CD4-positive, alpha-beta T cell treated with Interleukin-6 at 100 ng/mL for 8 hours (primary cell): ENCODE measurements at regions not wholly inside any gene's neighbourhood (a gene's known extent, or its start where the extent isn't known, plus 50 kb on each side); places are given as distances from the start of the nearest gene placed in this dataset.
"Not testable (repeated sequence)": the region's sequence is repeated elsewhere in the genome, so short reads cannot be mapped to it uniquely, and the experiment has no call there.

Experiments used
- DNase-seq: peaks from one replicate; pipeline ENCODE4 v3.0.0-alpha.2; 2020; ENCODE audit warnings: mixed read lengths, low spot score

- DNase-seq, result no peak
Observed at GRCh38 chr18:27581296-27581904, 396.3 kb upstream of the CHST9 start.

- DNase-seq, result no peak
Observed at GRCh38 chr18:27579364-27579763, 394.3 kb upstream of the CHST9 start.

GRCh38 chr18:27577752-27578151 lies 392.6 kb upstream of the CHST9 start:
- DNase-seq, result no peak

GRCh38 chr18:27577265-27577664 lies 392.2 kb upstream of the CHST9 start:
- DNase-seq, result no peak

- no peak for DNase-seq
Observed at GRCh38 chr18:27567434-27567833, 382.3 kb upstream of the CHST9 start.

GRCh38 chr18:27564066-27564465 lies 379.0 kb upstream of the CHST9 start:
- DNase-seq, result no peak

- no peak for DNase-seq
Observed at GRCh38 chr18:27558388-27559155, 373.5 kb upstream of the CHST9 start.

- DNase-seq, result no peak
Observed at GRCh38 chr18:27556741-27557140, 371.6 kb upstream of the CHST9 start.

GRCh38 chr18:27549335-27550039 lies 364.4 kb upstream of the CHST9 start:
- DNase-seq, result no peak

GRCh38 chr18:27546991-27547390 lies 361.9 kb upstream of the CHST9 start:
- no peak for DNase-seq

- DNase-seq, result no peak
Observed at GRCh38 chr18:27544206-27544605, 359.1 kb upstream of the CHST9 start.

- DNase-seq, result no peak
Observed at GRCh38 chr18:27541293-27541692, 356.2 kb upstream of the CHST9 start.

GRCh38 chr18:27540111-27540510 lies 355.0 kb upstream of the CHST9 start:
- DNase-seq, result no peak

GRCh38 chr18:27528925-27529521 lies 343.9 kb upstream of the CHST9 start:
- no peak for DNase-seq

- no peak for DNase-seq
Observed at GRCh38 chr18:27527856-27528255, 342.7 kb upstream of the CHST9 start.

- no peak for DNase-seq
Observed at GRCh38 chr18:27520401-27520800, 335.3 kb upstream of the CHST9 start.

GRCh38 chr18:27510036-27510633 lies 325.0 kb upstream of the CHST9 start:
- DNase-seq, result not testable (repeated sequence)

GRCh38 chr18:27501671-27502070 lies 316.6 kb upstream of the CHST9 start:
- DNase-seq, result no peak

- no peak for DNase-seq
Observed at GRCh38 chr18:27500531-27500930, 315.4 kb upstream of the CHST9 start.

GRCh38 chr18:27497246-27497645 lies 312.1 kb upstream of the CHST9 start:
- no peak for DNase-seq

- DNase-seq, result no peak
Observed at GRCh38 chr18:27493182-27493581, 308.1 kb upstream of the CHST9 start.

- no peak for DNase-seq
Observed at GRCh38 chr18:27491772-27492171, 306.7 kb upstream of the CHST9 start.
